ENCODE measurements at regions not wholly inside any gene's neighbourhood (a gene's known extent, or its start where the extent isn't known, plus 50 kb on each side); places are given as distances from the start of the nearest gene placed in this dataset.

DNA sequence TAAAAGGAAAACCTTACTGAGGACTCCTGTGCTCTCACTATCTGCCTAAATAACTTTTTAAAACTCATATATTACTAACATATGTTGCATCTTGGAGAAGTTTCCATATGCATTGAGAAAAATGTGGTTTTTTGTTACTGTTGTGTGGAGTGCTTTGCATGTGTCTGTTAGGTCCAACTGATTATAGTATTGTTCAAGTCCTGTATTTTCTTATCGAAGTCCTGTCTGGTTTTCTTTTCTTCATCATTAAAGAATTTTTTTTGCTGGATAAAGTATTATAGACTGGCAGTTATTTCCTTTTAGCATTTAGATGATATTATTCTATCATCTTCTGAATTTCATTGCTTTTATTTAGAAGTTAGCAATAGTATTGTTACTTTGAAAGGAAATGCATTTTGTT lies 59.5 kb upstream of the ACSM6 start:
- TF ChIP-seq CTCF (IDR thresholded peaks at IDR 0.05) = no peak
- no peak for TF ChIP-seq POLR2A (IDR thresholded peaks at IDR 0.05)
